T-helper 1 cell treated with Interleukin-12 subunit alpha and Interleukin-12 subunit beta and Interleukin-4 antibody, amounts not matched to agents 30 ng/mL and 1 ng/mL, for 36 hours (primary cell): ENCODE measurements at regions not wholly inside any gene's neighbourhood (a gene's known extent, or its start where the extent isn't known, plus 50 kb on each side); places are given as distances from the start of the nearest gene placed in this dataset.

Experiments used
- intact Hi-C: fragments of 100-400 bp; cut with micrococcal nuclease; formaldehyde crosslinking; loops from one replicate; pipeline ENCODE4 v1.15.1; 2024

- intact Hi-C loops, result no loop called here
Measured at GRCh38 chr5:57850109-57850508, 367.5 kb upstream of the ACTBL2 start.

DNA sequence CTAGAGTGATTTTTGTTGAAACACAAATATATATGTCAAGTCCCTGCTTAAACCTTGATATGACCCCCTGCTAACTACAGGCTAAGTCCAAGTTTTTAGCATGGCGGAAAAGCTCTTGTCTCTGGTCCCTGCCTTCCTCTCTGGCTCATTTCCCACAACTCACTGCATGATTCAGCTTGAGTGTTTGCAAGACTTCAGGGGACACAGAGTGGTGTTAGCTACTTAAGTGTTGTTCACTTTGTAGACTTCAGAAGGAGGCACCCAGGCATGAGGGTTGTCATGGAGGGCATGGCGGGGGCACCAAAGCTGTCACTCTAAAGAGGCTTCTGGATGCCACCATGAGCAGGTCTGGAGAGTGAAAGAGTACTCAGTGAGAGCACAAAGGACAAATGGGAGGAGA lies 362.4 kb upstream of the ACTBL2 start:
- intact Hi-C loops, result no loop called here

- intact Hi-C loops, result no loop called here
Measured at GRCh38 chr5:57844410-57844809, 361.8 kb upstream of the ACTBL2 start.

GRCh38 chr5:57843059-57843367 lies 360.4 kb upstream of the ACTBL2 start:
- intact Hi-C loops, result no loop called here

GRCh38 chr5:57842364-57843058 lies 359.9 kb upstream of the ACTBL2 start:
- intact Hi-C loops, result no loop called here

DNA sequence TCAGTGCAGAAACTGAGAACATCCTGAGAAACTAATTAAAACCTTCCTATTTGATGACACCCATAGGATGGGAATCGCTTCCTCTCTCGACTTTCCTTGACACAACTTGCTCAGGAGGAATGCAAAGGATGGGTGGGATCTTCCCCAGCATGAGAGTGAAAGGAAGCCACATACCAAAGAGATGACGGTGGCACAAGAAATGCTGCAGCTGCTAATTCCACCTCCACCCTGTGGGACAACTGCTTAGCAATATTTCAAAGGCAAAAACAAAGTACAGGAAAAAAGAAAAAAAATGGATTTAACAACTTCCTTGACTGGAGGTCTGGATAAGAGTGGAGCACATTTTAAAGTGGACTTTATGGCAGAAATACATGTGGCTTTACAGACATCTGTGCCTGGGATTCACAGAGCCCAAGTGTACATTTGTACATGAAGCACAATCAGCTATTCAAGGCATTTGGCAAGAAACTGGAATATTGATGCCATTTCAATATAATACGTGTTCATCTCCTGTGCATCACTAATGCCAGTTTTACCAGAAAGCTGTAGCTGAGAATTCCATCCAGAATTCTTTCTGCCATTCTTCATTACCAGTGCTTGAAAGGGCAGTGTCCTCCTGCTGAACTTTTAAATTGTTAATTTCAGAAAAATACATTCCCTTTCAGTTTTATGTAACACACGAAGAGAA lies 359.2 kb upstream of the ACTBL2 start:
- intact Hi-C loops, result no loop called here

DNA sequence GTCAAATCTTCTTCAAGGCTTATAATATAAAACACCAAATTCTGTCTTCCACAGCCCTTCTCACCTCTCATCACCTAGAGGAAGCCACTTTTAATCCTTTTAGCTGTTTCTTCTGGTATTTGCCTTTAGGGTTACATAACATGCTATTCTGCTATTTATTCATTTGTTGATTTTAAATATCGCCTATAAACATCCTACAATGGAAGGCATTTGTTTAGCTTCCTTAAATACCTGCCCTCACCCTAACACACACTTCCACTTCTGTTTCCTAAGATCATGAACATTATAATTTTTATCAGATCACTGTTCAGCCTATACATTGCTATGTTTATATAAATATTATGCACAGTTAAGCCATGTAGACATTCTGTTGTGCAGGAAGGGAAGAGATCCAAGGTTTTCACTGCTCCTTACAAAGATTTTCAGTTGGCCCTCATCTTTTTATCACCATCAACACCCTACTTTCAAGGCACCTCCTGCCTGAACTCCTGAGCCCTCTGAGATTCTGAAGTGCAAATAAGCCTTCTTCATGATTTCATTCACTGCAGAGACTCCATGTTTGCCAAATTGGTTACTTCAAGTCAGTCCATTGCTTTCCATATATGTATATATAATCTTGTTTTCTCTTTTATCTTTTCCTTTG lies 356.9 kb upstream of the ACTBL2 start:
- intact Hi-C loops, result no loop called here

GRCh38 chr5:57839025-57839424 lies 356.4 kb upstream of the ACTBL2 start:
- intact Hi-C loops, result no loop called here

GRCh38 chr5:57836921-57837320 lies 354.3 kb upstream of the ACTBL2 start:
- intact Hi-C loops, result no loop called here

DNA sequence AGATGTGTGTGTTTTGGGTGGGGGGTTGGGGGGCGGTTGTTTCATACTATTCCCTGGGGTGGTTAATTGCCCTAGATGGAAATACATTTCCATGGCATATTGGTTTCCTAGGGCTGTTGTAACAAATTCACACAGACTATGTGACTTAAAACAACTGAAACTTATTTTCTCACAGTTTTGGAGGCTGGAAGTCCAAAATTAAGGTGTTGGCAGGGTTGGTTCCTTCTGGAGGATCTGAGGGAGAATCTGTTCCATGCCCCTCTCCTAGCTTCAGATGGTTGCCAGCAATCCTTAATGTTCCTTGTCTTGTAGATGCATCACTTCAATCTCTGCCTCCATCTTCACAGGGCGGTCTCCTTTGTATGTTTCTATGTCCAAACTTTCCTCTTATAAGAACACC lies 353.7 kb upstream of the ACTBL2 start:
- intact Hi-C loops, result no loop called here

GRCh38 chr5:57834829-57835608 lies 352.4 kb upstream of the ACTBL2 start:
- intact Hi-C loops, result no loop called here

DNA sequence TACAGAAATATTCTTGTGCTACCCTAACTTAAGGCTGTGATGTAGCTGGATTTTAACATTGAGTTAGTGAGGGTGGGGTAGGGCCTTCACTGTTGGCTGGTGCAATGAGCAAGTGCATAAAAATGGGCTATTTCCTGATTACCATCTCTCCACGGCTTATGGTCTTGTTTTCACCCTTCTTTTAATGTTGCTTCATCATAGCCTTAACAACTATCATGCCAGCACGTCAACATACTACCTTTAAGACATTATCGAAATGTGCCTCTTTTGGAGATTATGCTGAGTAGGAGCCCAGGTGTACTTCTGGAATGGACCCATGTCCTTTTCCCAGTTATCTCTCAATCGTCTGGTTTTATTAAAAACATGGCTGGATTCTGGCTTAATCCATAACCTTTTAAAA lies 350.9 kb upstream of the ACTBL2 start:
- intact Hi-C loops, result no loop called here

GRCh38 chr5:57832875-57833274 lies 350.3 kb upstream of the ACTBL2 start:
- intact Hi-C loops, result no loop called here

GRCh38 chr5:57831932-57832331 lies 349.3 kb upstream of the ACTBL2 start:
- intact Hi-C loops, result no loop called here

DNA sequence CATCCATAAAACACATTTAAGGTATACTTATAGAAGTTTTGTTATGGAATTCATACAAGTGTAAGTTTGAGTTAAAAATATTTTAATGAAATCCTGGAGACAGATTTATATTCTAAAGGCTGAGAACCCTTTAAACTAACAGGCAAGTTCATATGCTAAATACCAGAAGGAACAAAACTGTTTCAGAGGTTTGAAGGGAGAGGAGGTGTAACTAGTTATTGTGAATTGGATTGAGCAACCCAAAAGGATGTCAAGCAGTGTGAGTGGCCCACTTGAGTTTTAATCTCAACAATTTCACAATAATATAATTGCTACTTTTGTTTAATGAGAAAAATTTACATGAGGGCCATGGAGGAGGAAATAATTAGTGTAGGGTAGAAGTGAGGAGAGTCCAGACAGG lies 348.5 kb upstream of the ACTBL2 start:
- intact Hi-C loops, result no loop called here

GRCh38 chr5:57828221-57828620 lies 345.6 kb upstream of the ACTBL2 start:
- intact Hi-C loops, result no loop called here

- intact Hi-C loops, result no loop called here
Measured at GRCh38 chr5:57825031-57825686, 342.5 kb upstream of the ACTBL2 start.

DNA sequence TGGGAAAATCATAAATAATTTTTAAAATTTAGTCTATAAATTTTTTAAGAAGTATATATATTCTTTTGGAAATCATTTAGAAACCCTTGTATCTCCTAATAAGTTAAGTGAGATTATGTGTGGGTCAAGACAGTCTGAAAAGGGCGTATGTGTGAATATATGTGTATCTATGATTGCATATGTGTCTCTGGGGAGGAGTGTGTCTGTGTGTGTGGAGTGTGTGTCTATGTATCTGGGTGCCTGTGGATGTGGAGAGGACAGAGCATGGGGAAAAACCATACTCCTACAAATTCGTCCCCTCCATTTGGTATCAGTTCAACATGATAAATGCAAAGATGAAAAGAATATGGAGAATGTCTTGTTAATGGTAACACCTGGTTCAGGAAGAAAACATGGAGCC lies 342.0 kb upstream of the ACTBL2 start:
- intact Hi-C loops, result no loop called here

- intact Hi-C loops, result no loop called here
Measured at GRCh38 chr5:57824047-57824446, 341.4 kb upstream of the ACTBL2 start.

GRCh38 chr5:57822651-57823050 lies 340.0 kb upstream of the ACTBL2 start:
- intact Hi-C loops, result no loop called here

DNA sequence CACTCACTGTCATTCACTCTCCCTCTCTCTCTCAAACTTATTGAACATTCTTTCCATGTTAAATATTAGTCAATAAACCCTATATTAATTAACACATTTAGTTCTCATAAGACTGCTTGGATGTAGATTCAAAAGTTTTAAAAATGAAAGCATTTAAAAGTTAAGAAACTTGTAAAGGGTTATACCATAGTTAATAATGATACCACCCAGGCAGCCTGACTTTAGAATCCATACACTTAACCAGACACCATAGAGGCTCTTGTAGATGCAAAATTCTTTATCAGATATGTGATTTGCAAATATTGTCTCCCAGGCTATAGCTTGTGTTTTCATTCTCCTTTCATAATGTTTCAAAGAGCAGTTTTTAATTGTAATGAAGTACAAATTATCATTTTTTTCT lies 335.8 kb upstream of the ACTBL2 start:
- intact Hi-C loops, result no loop called here

- intact Hi-C loops, result no loop called here
Measured at GRCh38 chr5:57817924-57818323, 335.3 kb upstream of the ACTBL2 start.
